A549 (cell line): ENCODE measurements at regions not wholly inside any gene's neighbourhood (a gene's known extent, or its start where the extent isn't known, plus 50 kb on each side); places are given as distances from the start of the nearest gene placed in this dataset.

Experiments used
- CHD2 ChIP-seq: fragments of 150-350 bp; IDR thresholded peaks from 2 replicates; pipeline ENCODE4 v1.6.1; 2014; ENCODE audit warnings: low read length; ENCODE audit not compliant: partially characterized antibody
- CTCF ChIP-seq: fragments of >200 bp; sonication (Bioruptor Twin); formaldehyde crosslinking; IDR thresholded peaks from 3 replicates; pipeline ENCODE4 v1.5.1; 2016
- EP300 ChIP-seq, 2 experiments: fragments of >200 bp; sonication (Bioruptor Twin); formaldehyde crosslinking; IDR thresholded peaks; 2 replicates in 1 of 2; 3 replicates in 1 of 2; pipeline ENCODE4 v1.6.1; 2016 to 2017
- GATA3 ChIP-seq: IDR thresholded peaks from 2 replicates; pipeline ENCODE4 v1.6.1; 2012; ENCODE audit warnings: borderline replicate concordance
- KDM1A ChIP-seq: fragments of 200-600 bp; sonication (generic); IDR thresholded peaks from 2 replicates; pipeline ENCODE4 v1.6.1; 2016; ENCODE audit warnings: low read depth, mild to moderate bottlenecking
- RAD21 ChIP-seq, 2 experiments: fragments of >200 bp in 1 of 2; sonication (Bioruptor Twin) in 1 of 2; formaldehyde crosslinking in 1 of 2; IDR thresholded peaks in 1 of 2; conservative IDR thresholded peaks in 1 of 2; 2 replicates in 1 of 2; 3 replicates in 1 of 2; pipeline ENCODE4 v1.6.1; 2012 to 2018; ENCODE audit warnings: inconsistent platforms in 1 of 2
- REST ChIP-seq: fragments of 200-600 bp; sonication (generic); IDR thresholded peaks from 2 replicates; pipeline ENCODE4 v1.6.1; 2016; ENCODE audit warnings: antibody characterized with exemption, mild to moderate bottlenecking, moderate library complexity
- TF ChIP-seq, protein P1 (sequence below): fragments of 450-650 bp; IDR thresholded peaks from 2 replicates; pipeline ENCODE4 v1.6.1; 2014; ENCODE audit warnings: antibody characterized with exemption

DNA sequence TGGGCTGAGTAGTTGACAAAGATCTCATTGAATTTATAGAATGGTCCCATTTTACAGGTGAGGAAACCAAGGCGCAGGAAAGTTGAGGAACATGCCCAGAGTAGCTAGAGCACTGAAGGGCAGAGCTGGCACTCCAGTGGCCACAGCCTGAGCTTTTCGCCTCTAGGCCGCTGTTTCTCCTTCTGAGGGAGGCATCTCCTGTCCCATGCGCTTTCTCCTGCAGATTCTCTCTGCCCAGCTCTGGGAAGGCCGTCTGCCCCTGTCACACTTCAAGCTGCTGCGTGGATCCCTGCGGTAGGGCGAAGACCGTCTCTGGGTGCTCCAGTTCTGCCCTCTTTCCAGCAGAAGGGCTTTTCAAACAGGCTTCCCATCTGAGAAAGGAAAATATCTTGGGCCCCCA is 159.9 kb downstream of the ACTL8 start:
- no peak for TF ChIP-seq CHD2
- no peak for TF ChIP-seq CTCF
- TF ChIP-seq KDM1A = no peak
- TF ChIP-seq, protein P1, sequence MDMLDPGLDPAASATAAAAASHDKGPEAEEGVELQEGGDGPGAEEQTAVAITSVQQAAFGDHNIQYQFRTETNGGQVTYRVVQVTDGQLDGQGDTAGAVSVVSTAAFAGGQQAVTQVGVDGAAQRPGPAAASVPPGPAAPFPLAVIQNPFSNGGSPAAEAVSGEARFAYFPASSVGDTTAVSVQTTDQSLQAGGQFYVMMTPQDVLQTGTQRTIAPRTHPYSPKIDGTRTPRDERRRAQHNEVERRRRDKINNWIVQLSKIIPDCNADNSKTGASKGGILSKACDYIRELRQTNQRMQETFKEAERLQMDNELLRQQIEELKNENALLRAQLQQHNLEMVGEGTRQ = no peak
- no peak for TF ChIP-seq RAD21 (conservative IDR thresholded peaks at IDR 0.05 in 1 of 2, IDR thresholded peaks at IDR 0.05 in 1 of 2)
- TF ChIP-seq REST = no peak
- TF ChIP-seq GATA3 = no peak
- TF ChIP-seq EP300 (IDR thresholded peaks at IDR 0.05) = no peak
